Breast epithelium (tissue), 4 donors: ENCODE measurements at regions not wholly inside any gene's neighbourhood (a gene's known extent, or its start where the extent isn't known, plus 50 kb on each side); places are given as distances from the start of the nearest gene placed in this dataset.

Experiments
- DNase-seq, 2 donors: peaks; one replicate each; pipeline ENCODE4 v3.0.0-alpha.2; 2019; ENCODE audit warnings: low spot score in 2 of 2
- H3K27ac ChIP-seq, 2 donors: fragments of 200-600 bp; sonication (generic) in 1 of 2; one replicate each; pipeline ENCODE4 v1.5.1; 2016 to 2019; ENCODE audit warnings: mild to moderate bottlenecking in 1 of 2
- H3K27me3 ChIP-seq, 2 donors: fragments of 200-600 bp; sonication (generic) in 1 of 2; one replicate each; pipeline versions ENCODE4 v1.5.1 to v1.6.0; 2017 to 2019; ENCODE audit warnings: control low read depth in 1 of 2, mild to moderate bottlenecking in 1 of 2
- H3K36me3 ChIP-seq: fragments of 200-600 bp; one replicate; pipeline ENCODE4 v1.5.1; 2019
- H3K4me1 ChIP-seq, 2 donors: fragments of 200-600 bp; sonication (generic); one replicate each; pipeline ENCODE4 v1.5.1; 2016 to 2019; ENCODE audit warnings: control low read depth in 1 of 2
- H3K4me3 ChIP-seq, 3 donors: fragments of 200-600 bp; sonication (generic); 1 replicate in 2 of 3; 2 replicates in 1 of 3; pipeline ENCODE4 v1.5.1; 2016 to 2019; ENCODE audit warnings: mild to moderate bottlenecking in 3 of 3, moderate library complexity in 2 of 3
- H3K9me3 ChIP-seq, 2 donors: fragments of 200-600 bp; sonication (generic) in 1 of 2; one replicate each; pipeline ENCODE4 v1.5.1; 2016 to 2019; ENCODE audit warnings: control low read depth in 1 of 2
- POLR2A ChIP-seq: fragments of 450-650 bp; IDR thresholded peaks from one replicate; pipeline ENCODE4 v1.6.1; 2016; ENCODE audit warnings: antibody characterized with exemption, mild to moderate bottlenecking, moderate library complexity
- POLR2AphosphoS5 ChIP-seq, 3 donors: sonication (generic); formaldehyde crosslinking; IDR thresholded peaks; one replicate each; pipeline ENCODE4 v1.6.1; 2017; ENCODE audit warnings: antibody characterized with exemption in 3 of 3
- intact Hi-C: fragments of 100-400 bp; cut with DNase I; formaldehyde crosslinking; loops from one replicate; pipeline ENCODE4 v1.15.1; 2023; ENCODE audit warnings: low total_unique reads
- TF ChIP-seq, protein P1 (sequence below), 3 donors: fragments of 450-650 bp; IDR thresholded peaks; one replicate each; pipeline ENCODE4 v1.5.1; 2016 to 2017; ENCODE audit warnings: antibody characterized with exemption in 3 of 3, mild to moderate bottlenecking in 3 of 3, moderate library complexity in 3 of 3

DNA sequence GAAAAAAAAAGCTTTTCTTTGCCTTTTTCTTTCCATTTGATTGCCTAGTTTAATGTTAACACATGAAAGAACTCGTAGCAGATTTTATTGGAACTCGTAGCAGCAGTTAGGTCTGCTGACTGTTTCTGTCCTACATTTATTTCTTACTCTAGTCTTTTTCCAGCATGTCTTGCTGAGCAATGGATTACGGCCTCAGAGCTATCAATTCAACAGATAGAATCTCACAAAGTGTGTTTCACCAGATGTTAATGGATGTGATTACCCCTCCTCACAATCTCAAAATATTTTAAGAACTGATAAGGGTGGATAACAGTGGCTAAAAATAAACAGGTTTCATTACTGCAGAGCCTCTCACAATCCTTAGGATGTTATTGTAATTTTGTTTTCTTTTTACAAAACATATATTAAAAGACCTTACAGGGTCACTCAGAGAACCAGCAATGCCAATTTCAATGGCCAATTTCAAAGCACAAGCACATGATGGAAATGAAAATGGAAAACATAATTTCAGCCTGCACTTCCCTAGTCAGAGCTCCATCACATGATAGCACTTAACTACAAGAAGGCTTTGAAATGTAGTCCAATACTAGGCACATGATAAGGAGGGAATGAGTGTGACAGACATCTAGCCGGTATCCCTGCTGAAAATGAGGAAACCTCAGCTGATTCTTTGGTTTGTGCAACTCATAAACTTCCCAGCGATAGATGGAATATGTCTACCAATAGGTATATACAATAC, 838.1 kb upstream of the SEMA6D start:
- no peak overlapping the region for H3K4me3 ChIP-seq
- H3K4me1 ChIP-seq, result no peaks in the 10 kb centered on the region
- H3K9me3 ChIP-seq, result no peaks in the 10 kb centered on the region
- no peak overlapping the region for H3K27ac ChIP-seq
- TF ChIP-seq POLR2A, result no peak
- no peak for TF ChIP-seq POLR2AphosphoS5 (IDR thresholded peaks at IDR 0.05)
- intact Hi-C loops, result no loop called here
- DNase-seq, result no peak
- no peaks in the 10 kb centered on the region for H3K27me3 ChIP-seq
- H3K36me3 ChIP-seq, result no peaks in the 10 kb centered on the region

DNA sequence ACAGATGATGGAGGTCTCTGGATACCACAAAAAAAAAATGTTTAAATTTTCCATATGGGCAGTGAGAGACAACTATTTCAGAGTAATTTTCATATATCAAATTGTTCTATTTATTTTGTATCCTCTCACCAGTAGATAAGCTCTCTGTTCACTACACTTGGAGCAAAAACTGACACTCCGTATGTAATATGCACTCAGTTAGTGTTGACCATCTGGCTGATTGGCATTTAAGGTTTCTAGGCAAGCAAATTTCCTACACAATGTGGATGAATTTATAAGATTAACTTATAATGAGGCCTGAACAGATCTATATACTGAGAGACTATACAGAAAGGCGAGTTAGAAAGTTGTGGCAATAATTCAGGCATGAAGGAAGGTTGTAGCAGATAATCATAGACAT, 836.5 kb upstream of the SEMA6D start:
- Histone ChIP-seq H3K36me3 (no peaks in the 10 kb centered on the region), H3K9me3 (no peaks in the 10 kb centered on the region), H3K4me3 (no peak overlapping the region), H3K4me1 (no peaks in the 10 kb centered on the region), H3K27ac (no peak overlapping the region), H3K27me3 (no peaks in the 10 kb centered on the region)
- DNase-seq, result no peak
- TF ChIP-seq POLR2A (no peak), POLR2AphosphoS5 (IDR thresholded peaks at IDR 0.05) (no peak)
- TF ChIP-seq, protein P1, sequence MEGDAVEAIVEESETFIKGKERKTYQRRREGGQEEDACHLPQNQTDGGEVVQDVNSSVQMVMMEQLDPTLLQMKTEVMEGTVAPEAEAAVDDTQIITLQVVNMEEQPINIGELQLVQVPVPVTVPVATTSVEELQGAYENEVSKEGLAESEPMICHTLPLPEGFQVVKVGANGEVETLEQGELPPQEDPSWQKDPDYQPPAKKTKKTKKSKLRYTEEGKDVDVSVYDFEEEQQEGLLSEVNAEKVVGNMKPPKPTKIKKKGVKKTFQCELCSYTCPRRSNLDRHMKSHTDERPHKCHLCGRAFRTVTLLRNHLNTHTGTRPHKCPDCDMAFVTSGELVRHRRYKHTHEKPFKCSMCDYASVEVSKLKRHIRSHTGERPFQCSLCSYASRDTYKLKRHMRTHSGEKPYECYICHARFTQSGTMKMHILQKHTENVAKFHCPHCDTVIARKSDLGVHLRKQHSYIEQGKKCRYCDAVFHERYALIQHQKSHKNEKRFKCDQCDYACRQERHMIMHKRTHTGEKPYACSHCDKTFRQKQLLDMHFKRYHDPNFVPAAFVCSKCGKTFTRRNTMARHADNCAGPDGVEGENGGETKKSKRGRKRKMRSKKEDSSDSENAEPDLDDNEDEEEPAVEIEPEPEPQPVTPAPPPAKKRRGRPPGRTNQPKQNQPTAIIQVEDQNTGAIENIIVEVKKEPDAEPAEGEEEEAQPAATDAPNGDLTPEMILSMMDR (IDR thresholded peaks at IDR 0.05), result no peak
- intact Hi-C loops, result no loop called here

DNA sequence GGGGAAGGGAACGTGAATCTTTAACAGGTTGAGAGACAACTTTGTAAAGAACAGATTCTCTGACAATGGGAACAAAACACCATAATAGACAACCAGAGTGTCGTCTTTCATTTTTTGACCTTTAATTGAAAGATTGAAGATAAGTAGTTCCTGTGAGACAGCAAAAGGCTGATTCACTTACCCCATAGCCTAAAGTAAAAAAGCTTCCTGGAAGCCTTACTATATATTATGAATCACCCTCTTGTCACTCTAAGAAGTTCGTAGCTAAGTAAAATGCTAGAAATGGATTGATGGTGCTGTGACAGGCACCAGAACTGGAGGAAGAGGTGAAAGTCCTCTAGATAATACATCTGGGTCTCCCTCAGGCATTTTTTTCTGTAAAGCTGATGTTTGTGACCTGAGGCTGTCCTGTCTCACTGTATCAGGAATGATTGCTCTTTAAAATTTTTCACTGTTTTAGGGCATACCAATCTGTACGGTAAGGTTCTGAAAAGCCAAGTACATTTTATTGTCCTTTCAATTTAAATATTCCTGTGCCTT, 824.6 kb upstream of the SEMA6D start:
- H3K4me1 ChIP-seq, result no peaks in the 10 kb centered on the region
- TF ChIP-seq POLR2A, result no peak
- TF ChIP-seq, protein P1 (IDR thresholded peaks at IDR 0.05), result no peak
- TF ChIP-seq POLR2AphosphoS5 (IDR thresholded peaks at IDR 0.05), result no peak

DNA sequence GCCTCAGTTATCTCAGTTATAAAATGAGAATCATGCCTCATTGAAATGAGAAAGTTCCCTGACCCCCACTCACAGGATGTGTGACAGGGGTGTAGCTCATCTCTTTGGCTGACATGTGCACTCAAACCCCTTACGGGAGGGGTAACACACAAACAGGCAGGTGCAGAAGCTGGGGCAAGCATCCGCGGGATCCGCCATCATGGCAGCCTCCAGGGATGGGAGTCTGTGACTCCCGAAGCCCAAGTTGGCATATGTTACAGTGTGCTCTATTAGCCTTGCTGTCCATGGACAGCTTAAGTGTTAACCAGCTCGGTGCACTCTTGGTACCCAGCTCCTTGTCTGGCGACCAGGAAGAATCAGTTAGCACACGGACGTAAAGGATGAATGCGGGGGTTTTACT, 822.7 kb upstream of the SEMA6D start:
- TF ChIP-seq POLR2A (no peak), POLR2AphosphoS5 (IDR thresholded peaks at IDR 0.05) (no peak)
- TF ChIP-seq, protein P1 (IDR thresholded peaks at IDR 0.05), result no peak
- Histone ChIP-seq H3K9me3 (no peaks in the 10 kb centered on the region), H3K27me3 (no peaks in the 10 kb centered on the region), H3K27ac (no peak overlapping the region), H3K4me1 (no peaks in the 10 kb centered on the region), H3K4me3 (no peak overlapping the region), H3K36me3 (no peaks in the 10 kb centered on the region)
- no peak for DNase-seq
- intact Hi-C loops, result no loop called here

More for the DNA sequence above, 824.6 kb upstream of the SEMA6D start:
- no peaks in the 10 kb centered on the region for H3K9me3 ChIP-seq
- H3K4me3 ChIP-seq, result no peak overlapping the region
- H3K27me3 ChIP-seq, result no peaks in the 10 kb centered on the region
- intact Hi-C loops, result no loop called here
- H3K36me3 ChIP-seq, result no peaks in the 10 kb centered on the region
- no peak overlapping the region for H3K27ac ChIP-seq
- DNase-seq, result no peak

DNA sequence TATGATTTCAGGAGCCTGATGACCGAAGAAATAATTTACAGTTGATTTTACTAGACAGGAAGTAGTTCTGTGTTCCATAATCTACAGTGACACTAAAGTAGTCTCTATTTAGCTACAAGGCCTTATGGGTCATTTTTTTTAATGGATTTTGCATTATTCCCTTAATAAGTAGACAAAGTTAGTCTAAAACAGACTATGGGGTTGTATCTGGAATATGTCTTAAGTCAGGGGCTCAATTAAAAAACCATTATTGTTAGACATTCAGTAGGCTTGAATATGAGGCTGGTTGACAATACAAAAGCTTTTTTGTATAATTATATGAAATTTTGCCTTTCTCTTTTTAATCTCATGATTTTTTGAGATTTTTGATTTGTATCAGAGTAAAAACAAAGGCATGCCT, 820.0 kb upstream of the SEMA6D start:
- no peak overlapping the region for H3K27ac ChIP-seq
- no peaks in the 10 kb centered on the region for H3K4me1 ChIP-seq
- no peak overlapping the region for H3K4me3 ChIP-seq
- intact Hi-C loops, result no loop called here
- TF ChIP-seq POLR2A, result no peak
- TF ChIP-seq, protein P1 (IDR thresholded peaks at IDR 0.05), result no peak
- no peak for TF ChIP-seq POLR2AphosphoS5 (IDR thresholded peaks at IDR 0.05)
- H3K9me3 ChIP-seq, result no peaks in the 10 kb centered on the region
- no peak for DNase-seq
- H3K27me3 ChIP-seq, result no peaks in the 10 kb centered on the region
- H3K36me3 ChIP-seq, result no peaks in the 10 kb centered on the region
